ENCODE measurements at regions not wholly inside any gene's neighbourhood (a gene's known extent, or its start where the extent isn't known, plus 50 kb on each side); places are given as distances from the start of the nearest gene placed in this dataset.

DNA sequence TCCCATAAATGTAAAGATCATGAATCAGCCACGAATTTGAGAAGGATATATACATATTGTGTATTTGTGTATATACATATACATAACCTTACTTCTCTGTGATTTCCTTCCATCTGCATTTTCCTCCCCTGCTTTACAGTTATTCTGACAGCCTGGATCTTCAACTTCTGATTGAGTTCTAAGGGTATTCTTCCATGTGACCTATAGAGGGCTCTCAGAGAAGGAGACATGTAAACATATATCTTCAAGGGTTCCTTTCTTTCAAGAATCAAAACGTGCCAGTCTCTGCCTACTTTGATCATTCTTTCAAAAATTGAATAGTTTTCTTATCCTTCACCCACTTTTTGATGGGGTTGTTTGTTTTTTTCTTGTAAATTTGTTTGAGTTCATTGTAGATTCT, 453.7 kb upstream of the POT1 start:
- TF ChIP-seq CTCF (IDR thresholded peaks at IDR 0.05; ENCODE audit: low read depth, low read length), result no peak
- H3K4me3 ChIP-seq (replicated peaks in 1 of 2; ENCODE audit: low read depth in 2 of 2, low read length in 2 of 2), result no peak overlapping the region
- no peak for DNase-seq (ENCODE audit: low read depth in 2 of 2)

- no peak for TF ChIP-seq CTCF (IDR thresholded peaks at IDR 0.05; ENCODE audit: low read depth, low read length)
- no peak for DNase-seq (ENCODE audit: low read depth in 2 of 2)
- H3K4me3 ChIP-seq (replicated peaks in 1 of 2; ENCODE audit: low read depth in 2 of 2, low read length in 2 of 2), result no peak overlapping the region
Observed at GRCh38 chr7:125382401-125382800, 452.8 kb upstream of the POT1 start.

GRCh38 chr7:125375942-125376341, 446.3 kb upstream of the POT1 start:
- no peak for TF ChIP-seq CTCF (IDR thresholded peaks at IDR 0.05; ENCODE audit: low read depth, low read length)
- DNase-seq (ENCODE audit: low read depth in 2 of 2), result no peak
- H3K4me3 ChIP-seq (replicated peaks in 1 of 2; ENCODE audit: low read depth in 2 of 2, low read length in 2 of 2), result no peak overlapping the region

- no peak for TF ChIP-seq CTCF (IDR thresholded peaks at IDR 0.05; ENCODE audit: low read depth, low read length)
- H3K4me3 ChIP-seq (replicated peaks in 1 of 2; ENCODE audit: low read depth in 2 of 2, low read length in 2 of 2), result no peak overlapping the region
- no peak for DNase-seq (ENCODE audit: low read depth in 2 of 2)
Observed at GRCh38 chr7:125370502-125370901, 440.9 kb upstream of the POT1 start.

- no peak for TF ChIP-seq CTCF (IDR thresholded peaks at IDR 0.05; ENCODE audit: low read depth, low read length)
- DNase-seq (ENCODE audit: low read depth in 2 of 2), result peak; percentile 43 to 70
- no peak overlapping the region for H3K4me3 ChIP-seq (replicated peaks in 1 of 2; ENCODE audit: low read depth in 2 of 2, low read length in 2 of 2)
Observed at GRCh38 chr7:125363873-125364272, 434.2 kb upstream of the POT1 start.

- TF ChIP-seq CTCF (IDR thresholded peaks at IDR 0.05; ENCODE audit: low read depth, low read length), result no peak
- H3K4me3 ChIP-seq (replicated peaks in 1 of 2; ENCODE audit: low read depth in 2 of 2, low read length in 2 of 2), result no peak overlapping the region
- DNase-seq (ENCODE audit: low read depth in 2 of 2), result peak; percentile 5 to 7
Observed at GRCh38 chr7:125358551-125359167, 429.0 kb upstream of the POT1 start.

Data from cardiac fibroblast (primary cell).